ENCODE measurements at regions not wholly inside any gene's neighbourhood (a gene's known extent, or its start where the extent isn't known, plus 50 kb on each side); places are given as distances from the start of the nearest gene placed in this dataset.

DNA sequence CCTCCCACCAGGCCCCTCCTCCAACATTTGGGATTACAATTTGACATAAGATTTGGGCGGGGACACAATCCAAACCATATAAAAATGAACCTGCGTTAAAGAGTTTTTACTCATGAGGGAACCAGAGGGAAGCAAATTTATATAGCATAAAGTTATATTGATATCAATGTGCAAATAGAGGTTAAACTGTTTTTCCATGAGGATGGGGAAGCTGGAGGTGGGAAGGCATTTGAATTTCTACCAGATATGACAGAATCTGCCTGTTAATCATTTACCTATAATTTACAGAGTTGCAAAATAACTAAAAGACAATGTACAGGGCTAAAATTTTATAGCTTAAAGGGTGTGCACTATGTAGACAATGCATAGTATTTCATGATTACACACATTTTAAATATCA, 322.0 kb upstream of the FKBP1C start:
- TF ChIP-seq, protein P1, sequence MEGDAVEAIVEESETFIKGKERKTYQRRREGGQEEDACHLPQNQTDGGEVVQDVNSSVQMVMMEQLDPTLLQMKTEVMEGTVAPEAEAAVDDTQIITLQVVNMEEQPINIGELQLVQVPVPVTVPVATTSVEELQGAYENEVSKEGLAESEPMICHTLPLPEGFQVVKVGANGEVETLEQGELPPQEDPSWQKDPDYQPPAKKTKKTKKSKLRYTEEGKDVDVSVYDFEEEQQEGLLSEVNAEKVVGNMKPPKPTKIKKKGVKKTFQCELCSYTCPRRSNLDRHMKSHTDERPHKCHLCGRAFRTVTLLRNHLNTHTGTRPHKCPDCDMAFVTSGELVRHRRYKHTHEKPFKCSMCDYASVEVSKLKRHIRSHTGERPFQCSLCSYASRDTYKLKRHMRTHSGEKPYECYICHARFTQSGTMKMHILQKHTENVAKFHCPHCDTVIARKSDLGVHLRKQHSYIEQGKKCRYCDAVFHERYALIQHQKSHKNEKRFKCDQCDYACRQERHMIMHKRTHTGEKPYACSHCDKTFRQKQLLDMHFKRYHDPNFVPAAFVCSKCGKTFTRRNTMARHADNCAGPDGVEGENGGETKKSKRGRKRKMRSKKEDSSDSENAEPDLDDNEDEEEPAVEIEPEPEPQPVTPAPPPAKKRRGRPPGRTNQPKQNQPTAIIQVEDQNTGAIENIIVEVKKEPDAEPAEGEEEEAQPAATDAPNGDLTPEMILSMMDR (IDR thresholded peaks at IDR 0.05; ENCODE audit: poor library complexity, severe bottlenecking): no peak
- TF ChIP-seq EZH2 (IDR thresholded peaks at IDR 0.05; ENCODE audit: borderline replicate concordance, insufficient read depth, low read length, poor library complexity, severe bottlenecking) (no peak), POLR2AphosphoS5 (IDR thresholded peaks at IDR 0.05) (no peak), SMC3 (conservative IDR thresholded peaks at IDR 0.05; ENCODE audit: poor library complexity) (no peak), EP300 (conservative IDR thresholded peaks at IDR 0.05; ENCODE audit: poor library complexity, severe bottlenecking) (no peak), RAD21 (conservative IDR thresholded peaks at IDR 0.05) (no peak), MXI1 (conservative IDR thresholded peaks at IDR 0.05; ENCODE audit: poor library complexity, severe bottlenecking) (no peak), TAF1 (IDR thresholded peaks at IDR 0.05; ENCODE audit: low read depth) (no peak)
- TF ChIP-seq, protein P2, sequence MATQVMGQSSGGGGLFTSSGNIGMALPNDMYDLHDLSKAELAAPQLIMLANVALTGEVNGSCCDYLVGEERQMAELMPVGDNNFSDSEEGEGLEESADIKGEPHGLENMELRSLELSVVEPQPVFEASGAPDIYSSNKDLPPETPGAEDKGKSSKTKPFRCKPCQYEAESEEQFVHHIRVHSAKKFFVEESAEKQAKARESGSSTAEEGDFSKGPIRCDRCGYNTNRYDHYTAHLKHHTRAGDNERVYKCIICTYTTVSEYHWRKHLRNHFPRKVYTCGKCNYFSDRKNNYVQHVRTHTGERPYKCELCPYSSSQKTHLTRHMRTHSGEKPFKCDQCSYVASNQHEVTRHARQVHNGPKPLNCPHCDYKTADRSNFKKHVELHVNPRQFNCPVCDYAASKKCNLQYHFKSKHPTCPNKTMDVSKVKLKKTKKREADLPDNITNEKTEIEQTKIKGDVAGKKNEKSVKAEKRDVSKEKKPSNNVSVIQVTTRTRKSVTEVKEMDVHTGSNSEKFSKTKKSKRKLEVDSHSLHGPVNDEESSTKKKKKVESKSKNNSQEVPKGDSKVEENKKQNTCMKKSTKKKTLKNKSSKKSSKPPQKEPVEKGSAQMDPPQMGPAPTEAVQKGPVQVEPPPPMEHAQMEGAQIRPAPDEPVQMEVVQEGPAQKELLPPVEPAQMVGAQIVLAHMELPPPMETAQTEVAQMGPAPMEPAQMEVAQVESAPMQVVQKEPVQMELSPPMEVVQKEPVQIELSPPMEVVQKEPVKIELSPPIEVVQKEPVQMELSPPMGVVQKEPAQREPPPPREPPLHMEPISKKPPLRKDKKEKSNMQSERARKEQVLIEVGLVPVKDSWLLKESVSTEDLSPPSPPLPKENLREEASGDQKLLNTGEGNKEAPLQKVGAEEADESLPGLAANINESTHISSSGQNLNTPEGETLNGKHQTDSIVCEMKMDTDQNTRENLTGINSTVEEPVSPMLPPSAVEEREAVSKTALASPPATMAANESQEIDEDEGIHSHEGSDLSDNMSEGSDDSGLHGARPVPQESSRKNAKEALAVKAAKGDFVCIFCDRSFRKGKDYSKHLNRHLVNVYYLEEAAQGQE (IDR thresholded peaks at IDR 0.05; ENCODE audit: borderline replicate concordance): no peak

Data from neural cell (in vitro differentiated cells).